ENCODE measurements at regions not wholly inside any gene's neighbourhood (a gene's known extent, or its start where the extent isn't known, plus 50 kb on each side); places are given as distances from the start of the nearest gene placed in this dataset.

GRCh38 chr1:200301152-200301551 lies 108.7 kb downstream of the ZNF281 start:
- FAIRE-seq: no peak
- Histone ChIP-seq H3K36me3 (ENCODE audit: control insufficient read depth, insufficient read depth, low read length) (no peaks in the 10 kb centered on the region), H3K4me3 (ENCODE audit: low read depth, low read length) (no peak overlapping the region), H3K27me3 (ENCODE audit: control insufficient read depth, insufficient read depth, low read length) (no peaks in the 10 kb centered on the region)
- no peak for DNase-seq (ENCODE audit: low read depth)
- TF ChIP-seq CTCF (IDR thresholded peaks at IDR 0.05; ENCODE audit: insufficient read depth, low read length, severe bottlenecking): no peak

- no peak for TF ChIP-seq CTCF (IDR thresholded peaks at IDR 0.05; ENCODE audit: insufficient read depth, low read length, severe bottlenecking)
- Histone ChIP-seq H3K4me3 (ENCODE audit: low read depth, low read length) (no peak overlapping the region), H3K36me3 (ENCODE audit: control insufficient read depth, insufficient read depth, low read length) (no peaks in the 10 kb centered on the region), H3K27me3 (ENCODE audit: control insufficient read depth, insufficient read depth, low read length) (no peaks in the 10 kb centered on the region)
- no peak for FAIRE-seq
- DNase-seq (ENCODE audit: low read depth): no peak
Measured at GRCh38 chr1:200299571-200299970, 110.3 kb downstream of the ZNF281 start.

GRCh38 chr1:200298242-200298641 lies 111.6 kb downstream of the ZNF281 start:
- Histone ChIP-seq H3K27me3 (ENCODE audit: control insufficient read depth, insufficient read depth, low read length) (no peaks in the 10 kb centered on the region), H3K36me3 (ENCODE audit: control insufficient read depth, insufficient read depth, low read length) (no peaks in the 10 kb centered on the region), H3K4me3 (ENCODE audit: low read depth, low read length) (no peak overlapping the region)
- no peak for DNase-seq (ENCODE audit: low read depth)
- no peak for FAIRE-seq
- no peak for TF ChIP-seq CTCF (IDR thresholded peaks at IDR 0.05; ENCODE audit: insufficient read depth, low read length, severe bottlenecking)

- Histone ChIP-seq H3K4me3 (ENCODE audit: low read depth, low read length) (no peak overlapping the region), H3K36me3 (ENCODE audit: control insufficient read depth, insufficient read depth, low read length) (no peaks in the 10 kb centered on the region), H3K27me3 (ENCODE audit: control insufficient read depth, insufficient read depth, low read length) (no peaks in the 10 kb centered on the region)
- no peak for TF ChIP-seq CTCF (IDR thresholded peaks at IDR 0.05; ENCODE audit: insufficient read depth, low read length, severe bottlenecking)
- peak; percentile 63 for DNase-seq (ENCODE audit: low read depth)
- FAIRE-seq: no peak
Measured at GRCh38 chr1:200296091-200296661, 113.7 kb downstream of the ZNF281 start.

GRCh38 chr1:200294241-200294640 lies 115.6 kb downstream of the ZNF281 start:
- Histone ChIP-seq H3K27me3 (ENCODE audit: control insufficient read depth, insufficient read depth, low read length) (no peaks in the 10 kb centered on the region), H3K36me3 (ENCODE audit: control insufficient read depth, insufficient read depth, low read length) (no peaks in the 10 kb centered on the region), H3K4me3 (ENCODE audit: low read depth, low read length) (no peak overlapping the region)
- no peak for TF ChIP-seq CTCF (IDR thresholded peaks at IDR 0.05; ENCODE audit: insufficient read depth, low read length, severe bottlenecking)
- DNase-seq (ENCODE audit: low read depth) (peak; percentile 43), FAIRE-seq (no peak)

- TF ChIP-seq CTCF (IDR thresholded peaks at IDR 0.05; ENCODE audit: insufficient read depth, low read length, severe bottlenecking): no peak
- no peak for DNase-seq (ENCODE audit: low read depth)
- Histone ChIP-seq H3K27me3 (ENCODE audit: control insufficient read depth, insufficient read depth, low read length) (no peaks in the 10 kb centered on the region), H3K36me3 (ENCODE audit: control insufficient read depth, insufficient read depth, low read length) (no peaks in the 10 kb centered on the region), H3K4me3 (ENCODE audit: low read depth, low read length) (no peak overlapping the region)
- FAIRE-seq: no peak
Measured at GRCh38 chr1:200292699-200293098, 117.1 kb downstream of the ZNF281 start.
